ENCODE measurements at regions not wholly inside any gene's neighbourhood (a gene's known extent, or its start where the extent isn't known, plus 50 kb on each side); places are given as distances from the start of the nearest gene placed in this dataset.

DNA sequence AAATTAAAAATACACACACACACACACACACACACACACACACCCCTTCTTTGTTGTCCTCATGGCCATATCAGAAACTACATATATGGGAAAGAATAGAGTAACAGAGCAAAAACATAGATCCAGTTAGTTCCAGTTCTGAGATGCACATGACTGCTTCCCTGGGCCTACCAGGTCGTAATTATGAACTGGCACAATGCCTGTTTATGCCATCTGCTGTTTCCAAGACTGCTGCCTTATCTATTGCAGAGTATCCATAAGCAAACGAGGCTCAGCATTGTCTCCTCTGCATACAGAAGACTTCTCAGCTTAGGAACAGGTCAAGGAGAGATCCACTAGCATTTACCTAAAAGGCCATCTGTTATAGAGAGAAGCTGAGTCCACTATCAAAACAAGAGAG lies 789.0 kb downstream of the TECRL start:
- no peaks in the 10 kb centered on the region for H3K9me3 ChIP-seq
- intact Hi-C loops (cut with DNase I; ENCODE audit: low total_unique reads) = no loop called here
- no peaks in the 10 kb centered on the region for H3K27me3 ChIP-seq
- no peaks in the 10 kb centered on the region for H3K36me3 ChIP-seq
- H3K4me1 ChIP-seq = no peaks in the 10 kb centered on the region
- no peak overlapping the region for H3K27ac ChIP-seq
- no peak overlapping the region for H3K4me3 ChIP-seq
- no peak for DNase-seq
- TF ChIP-seq POLR2A (IDR thresholded peaks at IDR 0.05) = no peak
- TF ChIP-seq, protein P1, sequence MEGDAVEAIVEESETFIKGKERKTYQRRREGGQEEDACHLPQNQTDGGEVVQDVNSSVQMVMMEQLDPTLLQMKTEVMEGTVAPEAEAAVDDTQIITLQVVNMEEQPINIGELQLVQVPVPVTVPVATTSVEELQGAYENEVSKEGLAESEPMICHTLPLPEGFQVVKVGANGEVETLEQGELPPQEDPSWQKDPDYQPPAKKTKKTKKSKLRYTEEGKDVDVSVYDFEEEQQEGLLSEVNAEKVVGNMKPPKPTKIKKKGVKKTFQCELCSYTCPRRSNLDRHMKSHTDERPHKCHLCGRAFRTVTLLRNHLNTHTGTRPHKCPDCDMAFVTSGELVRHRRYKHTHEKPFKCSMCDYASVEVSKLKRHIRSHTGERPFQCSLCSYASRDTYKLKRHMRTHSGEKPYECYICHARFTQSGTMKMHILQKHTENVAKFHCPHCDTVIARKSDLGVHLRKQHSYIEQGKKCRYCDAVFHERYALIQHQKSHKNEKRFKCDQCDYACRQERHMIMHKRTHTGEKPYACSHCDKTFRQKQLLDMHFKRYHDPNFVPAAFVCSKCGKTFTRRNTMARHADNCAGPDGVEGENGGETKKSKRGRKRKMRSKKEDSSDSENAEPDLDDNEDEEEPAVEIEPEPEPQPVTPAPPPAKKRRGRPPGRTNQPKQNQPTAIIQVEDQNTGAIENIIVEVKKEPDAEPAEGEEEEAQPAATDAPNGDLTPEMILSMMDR (IDR thresholded peaks at IDR 0.05) = no peak

- Histone ChIP-seq H3K27me3 (no peaks in the 10 kb centered on the region), H3K9me3 (no peaks in the 10 kb centered on the region), H3K4me3 (no peak overlapping the region), H3K27ac (no peak overlapping the region), H3K36me3 (no peaks in the 10 kb centered on the region), H3K4me1 (no peaks in the 10 kb centered on the region)
- no peak for DNase-seq
- intact Hi-C loops (cut with DNase I; ENCODE audit: low total_unique reads) = no loop called here
- TF ChIP-seq, protein P1 (IDR thresholded peaks at IDR 0.05) = no peak
- TF ChIP-seq POLR2A (IDR thresholded peaks at IDR 0.05) = no peak
Measured at GRCh38 chr4:63619771-63620170, 789.5 kb downstream of the TECRL start.

DNA sequence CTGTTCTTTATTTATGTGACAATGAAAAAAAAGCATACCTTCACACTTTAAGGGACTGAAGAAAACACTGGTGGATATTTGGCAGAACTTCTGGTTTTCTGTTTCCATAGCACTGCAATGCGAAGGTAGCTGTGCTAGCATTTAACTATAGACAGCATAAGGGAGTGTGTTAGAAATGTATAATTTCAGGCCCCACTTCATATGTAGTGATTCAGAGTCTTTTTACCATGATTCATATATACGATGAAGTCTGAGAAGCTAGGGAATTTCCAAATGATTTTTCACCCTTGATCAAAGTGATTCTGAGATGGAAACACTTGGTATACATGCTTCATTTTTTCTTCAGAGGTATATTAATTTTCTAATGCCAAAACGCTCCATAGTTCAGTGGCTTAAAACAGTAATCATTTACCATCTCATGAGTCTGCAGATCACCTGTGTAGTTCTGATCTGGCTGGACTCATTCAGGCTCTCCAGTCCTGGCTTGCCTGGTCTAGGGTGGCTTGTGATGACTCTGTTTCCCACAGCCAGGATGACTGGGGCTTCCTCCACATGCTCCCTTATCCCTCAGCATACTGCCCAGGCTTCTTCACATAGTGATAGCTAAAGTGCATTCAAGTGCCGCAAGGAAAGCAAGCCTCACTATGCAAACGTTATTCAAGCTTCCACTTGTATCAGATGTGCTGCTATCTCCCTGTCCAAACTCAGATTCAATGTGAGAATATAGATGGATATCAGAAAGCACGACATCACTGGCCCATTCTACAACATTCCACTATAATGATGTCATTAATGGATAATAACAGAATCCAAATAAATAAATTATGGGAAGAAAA lies 790.1 kb downstream of the TECRL start:
- Histone ChIP-seq H3K36me3 (no peaks in the 10 kb centered on the region), H3K27ac (no peak overlapping the region), H3K4me1 (no peaks in the 10 kb centered on the region), H3K4me3 (no peak overlapping the region), H3K27me3 (no peaks in the 10 kb centered on the region), H3K9me3 (no peaks in the 10 kb centered on the region)
- intact Hi-C loops (cut with DNase I; ENCODE audit: low total_unique reads) = no loop called here
- TF ChIP-seq POLR2A (IDR thresholded peaks at IDR 0.05) = no peak
- TF ChIP-seq, protein P1 (IDR thresholded peaks at IDR 0.05) = no peak
- no peak for DNase-seq

DNA sequence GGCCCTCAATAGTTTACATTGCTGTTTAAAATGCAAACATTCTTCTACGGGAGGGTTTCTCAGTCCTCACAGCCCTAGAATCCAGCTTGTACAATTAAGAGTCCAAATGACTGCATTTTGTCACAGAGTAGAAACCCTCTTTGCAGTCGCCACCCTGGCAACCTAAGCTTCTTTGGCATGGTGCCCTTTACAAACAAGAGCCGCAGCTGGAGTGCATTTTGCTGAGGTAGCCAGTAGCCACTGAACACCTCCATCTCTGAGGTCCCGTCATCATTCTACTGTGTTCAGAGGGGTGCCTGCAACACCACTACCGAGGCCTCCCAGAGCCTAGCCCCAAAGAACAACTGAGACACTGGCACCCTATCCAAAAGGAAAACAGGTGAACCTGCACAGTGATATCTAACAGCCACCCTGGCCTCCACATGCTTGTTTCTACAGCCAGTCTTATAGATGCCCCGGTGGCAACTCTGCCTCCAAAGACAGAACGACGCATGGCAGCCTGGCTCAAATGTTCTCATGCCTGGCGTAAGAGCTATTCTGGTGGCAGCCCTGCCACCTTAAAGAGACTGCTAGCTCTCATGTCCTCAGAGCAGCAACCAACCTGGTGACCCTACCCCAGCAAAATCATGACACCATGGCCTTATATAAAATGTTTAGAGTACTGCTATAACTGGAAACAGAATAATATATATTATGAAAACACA lies 801.9 kb downstream of the TECRL start:
- Histone ChIP-seq H3K27ac (no peak overlapping the region), H3K4me1 (no peaks in the 10 kb centered on the region), H3K36me3 (no peaks in the 10 kb centered on the region), H3K9me3 (no peaks in the 10 kb centered on the region), H3K4me3 (no peak overlapping the region), H3K27me3 (no peaks in the 10 kb centered on the region)
- no peak for DNase-seq
- intact Hi-C loops (cut with DNase I; ENCODE audit: low total_unique reads) = no loop called here
- TF ChIP-seq, protein P1 (IDR thresholded peaks at IDR 0.05) = no peak
- TF ChIP-seq POLR2A (IDR thresholded peaks at IDR 0.05) = no peak

DNA sequence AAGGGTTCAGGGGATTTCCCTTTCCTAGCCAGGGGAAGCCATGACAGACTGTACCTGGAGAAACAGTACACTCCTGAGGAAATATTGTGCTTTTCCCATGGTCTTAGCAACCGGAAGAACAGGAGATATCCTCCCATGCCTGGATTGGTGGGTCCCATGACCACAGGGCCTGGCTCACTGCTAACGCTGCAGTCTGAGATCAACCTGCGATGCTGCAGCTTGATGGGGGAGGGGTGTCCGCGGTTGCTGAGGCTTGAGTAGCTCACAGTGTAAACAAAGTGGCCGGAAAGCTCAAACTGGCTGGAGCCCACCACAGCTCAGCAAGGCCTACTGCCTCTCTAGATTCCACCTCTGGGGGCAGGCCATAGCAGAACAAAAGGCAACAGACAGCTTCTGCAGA lies 819.5 kb downstream of the TECRL start:
- H3K4me3 ChIP-seq = no peak overlapping the region
- H3K9me3 ChIP-seq = no peaks in the 10 kb centered on the region
- H3K27me3 ChIP-seq = no peaks in the 10 kb centered on the region
- intact Hi-C loops (cut with DNase I; ENCODE audit: low total_unique reads) = no loop called here
- no peaks in the 10 kb centered on the region for H3K36me3 ChIP-seq
- H3K27ac ChIP-seq = no peak overlapping the region
- no peak for TF ChIP-seq POLR2A (IDR thresholded peaks at IDR 0.05)
- TF ChIP-seq, protein P1 (IDR thresholded peaks at IDR 0.05) = no peak
- no peaks in the 10 kb centered on the region for H3K4me1 ChIP-seq
- no peak for DNase-seq

Data from uterus (tissue), 3 donors.